Transverse colon (tissue), 4 donors: ENCODE measurements at regions not wholly inside any gene's neighbourhood (a gene's known extent, or its start where the extent isn't known, plus 50 kb on each side); places are given as distances from the start of the nearest gene placed in this dataset.

Source experiments
- POLR2A ChIP-seq: fragments of 450-650 bp; IDR thresholded peaks from one replicate; pipeline ENCODE4 v1.6.1; 2016; ENCODE audit warnings: antibody characterized with exemption, mild to moderate bottlenecking, moderate library complexity
- POLR2AphosphoS5 ChIP-seq, 3 donors: sonication (generic); formaldehyde crosslinking; IDR thresholded peaks; one replicate each; pipeline ENCODE4 v1.6.1; 2016; ENCODE audit warnings: antibody characterized with exemption in 3 of 3
- TF ChIP-seq, protein P1 (sequence below), 5 experiments: fragments of 200-600 bp in 3 of 5; fragments of 450-650 bp in 2 of 5; sonication (generic) in 3 of 5; IDR thresholded peaks; 1 replicate in 2 of 5; 2 replicates in 3 of 5; pipeline ENCODE4 v1.5.1; 2016 to 2017; ENCODE audit warnings: antibody characterized with exemption in 5 of 5, inconsistent platforms in 3 of 5, mild to moderate bottlenecking in 2 of 5, moderate library complexity in 1 of 5

DNA sequence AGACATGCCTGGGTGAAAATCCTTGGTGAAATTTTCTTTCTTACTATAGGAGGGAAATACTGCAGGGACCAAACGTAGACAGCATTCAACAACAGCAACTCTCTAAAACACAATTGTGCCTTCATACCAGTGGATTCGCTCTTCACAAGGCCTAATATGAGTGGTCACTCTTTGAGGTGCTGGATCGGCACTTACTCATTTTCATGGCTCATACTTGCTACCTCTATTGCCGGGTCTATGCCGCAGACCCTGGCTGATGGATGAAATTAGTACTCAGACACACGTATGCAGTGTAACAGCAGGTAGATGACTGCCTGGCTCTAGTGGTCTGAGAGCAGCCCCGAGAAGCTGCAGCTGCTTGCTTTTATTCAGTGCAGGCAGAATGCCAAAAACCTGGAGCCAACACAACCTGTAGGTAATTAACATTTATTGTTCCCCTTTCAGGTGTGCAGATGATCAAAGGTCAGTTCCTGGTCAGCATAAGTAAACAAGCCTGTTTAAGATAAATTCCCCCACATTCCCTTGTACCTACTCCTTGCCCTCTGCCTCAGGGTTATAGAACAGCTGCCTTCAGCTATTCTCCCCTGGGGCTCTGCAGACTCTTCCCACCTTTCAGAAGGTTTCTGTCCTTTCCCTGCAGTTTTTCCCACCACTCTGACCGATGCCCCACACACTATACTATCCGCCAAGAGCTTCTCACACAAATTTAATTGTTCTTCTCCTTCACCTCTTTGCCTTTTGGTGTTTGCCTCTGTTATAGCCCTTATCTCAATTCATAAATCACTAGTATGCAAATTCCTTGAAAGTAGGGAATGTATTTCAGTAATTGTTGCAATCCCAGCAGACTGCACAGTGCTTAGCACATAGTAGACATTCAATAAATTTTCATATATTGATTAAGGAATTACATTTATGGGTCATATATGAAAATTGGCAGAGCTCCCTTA, 210.0 kb downstream of the SPANXN3 start:
- TF ChIP-seq POLR2A (no peak), POLR2AphosphoS5 (IDR thresholded peaks at IDR 0.05) (no peak)
- TF ChIP-seq, protein P1, sequence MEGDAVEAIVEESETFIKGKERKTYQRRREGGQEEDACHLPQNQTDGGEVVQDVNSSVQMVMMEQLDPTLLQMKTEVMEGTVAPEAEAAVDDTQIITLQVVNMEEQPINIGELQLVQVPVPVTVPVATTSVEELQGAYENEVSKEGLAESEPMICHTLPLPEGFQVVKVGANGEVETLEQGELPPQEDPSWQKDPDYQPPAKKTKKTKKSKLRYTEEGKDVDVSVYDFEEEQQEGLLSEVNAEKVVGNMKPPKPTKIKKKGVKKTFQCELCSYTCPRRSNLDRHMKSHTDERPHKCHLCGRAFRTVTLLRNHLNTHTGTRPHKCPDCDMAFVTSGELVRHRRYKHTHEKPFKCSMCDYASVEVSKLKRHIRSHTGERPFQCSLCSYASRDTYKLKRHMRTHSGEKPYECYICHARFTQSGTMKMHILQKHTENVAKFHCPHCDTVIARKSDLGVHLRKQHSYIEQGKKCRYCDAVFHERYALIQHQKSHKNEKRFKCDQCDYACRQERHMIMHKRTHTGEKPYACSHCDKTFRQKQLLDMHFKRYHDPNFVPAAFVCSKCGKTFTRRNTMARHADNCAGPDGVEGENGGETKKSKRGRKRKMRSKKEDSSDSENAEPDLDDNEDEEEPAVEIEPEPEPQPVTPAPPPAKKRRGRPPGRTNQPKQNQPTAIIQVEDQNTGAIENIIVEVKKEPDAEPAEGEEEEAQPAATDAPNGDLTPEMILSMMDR (IDR thresholded peaks at IDR 0.05), result no peak
